IMR-90 (cell line): ENCODE measurements at regions not wholly inside any gene's neighbourhood (a gene's known extent, or its start where the extent isn't known, plus 50 kb on each side); places are given as distances from the start of the nearest gene placed in this dataset.

Experiments
- ATAC-seq: fragments of 200-7000 bp; cut with Tn5 transposase; 2 replicates; pipeline ENCODE4 v1.9.1; 2020; ENCODE audit warnings: low read depth, mild to moderate bottlenecking, moderate library complexity
- BruUV-seq: library from RNA; stranded (reverse); fragments of 400-500 nt; replicated peaks from 2 replicates; lab custom pipeline; 2021; lab: Mats Ljungman, UMichigan
- CTCF ChIA-PET: fragments of 300-600 bp; formaldehyde crosslinking; extraction: SDS; loops from one replicate; lab custom pipeline; 2021; ENCODE audit warnings: antibody characterized with exemption; lab: Yijun Ruan, JAX
- POLR2A ChIA-PET: fragments of 300-600 bp; sonication (Branson Sonifier 250); formaldehyde crosslinking; loops from one replicate; lab custom pipeline; 2022; ENCODE audit warnings: antibody characterized with exemption; ENCODE audit not compliant: unreplicated experiment; lab: Charles Lee
- DNase-seq: peaks from one replicate; pipeline ENCODE4 v3.0.0; 2013
- H2AFZ ChIP-seq: replicated peaks from 2 replicates; pipeline ENCODE3; 2013; ENCODE audit warnings: low read length, mild to moderate bottlenecking; ENCODE audit not compliant: poor library complexity
- H2AK5ac ChIP-seq: 2 replicates; pipeline ENCODE4 v1.6.1; 2013; ENCODE audit warnings: low read depth, low read length, inconsistent platforms
- H2AK9ac ChIP-seq: replicated peaks from 2 replicates; pipeline ENCODE3; 2013; ENCODE audit warnings: mild to moderate bottlenecking, low read depth, low read length, moderate library complexity; ENCODE audit not compliant: poor library complexity
- H2BK120ac ChIP-seq: 2 replicates; pipeline ENCODE4 v1.6.1; 2013; ENCODE audit warnings: low read depth, low read length, inconsistent platforms
- H2BK15ac ChIP-seq: 3 replicates; pipeline ENCODE4 v1.6.1; 2013; ENCODE audit warnings: low read depth, low read length, inconsistent platforms
- H2BK20ac ChIP-seq: 2 replicates; pipeline ENCODE4 v1.6.1; 2013; ENCODE audit warnings: low read depth, mild to moderate bottlenecking, inconsistent platforms, low read length, moderate library complexity
- H2BK5ac ChIP-seq: 2 replicates; pipeline ENCODE4 v1.6.1; 2013; ENCODE audit warnings: mild to moderate bottlenecking, low read depth, low read length, inconsistent platforms; ENCODE audit not compliant: poor library complexity, severe bottlenecking
- H3K14ac ChIP-seq: replicated peaks from 2 replicates; pipeline ENCODE4 v1.6.1; 2013; ENCODE audit warnings: low read depth, low read length, inconsistent platforms
- H3K18ac ChIP-seq: 2 replicates; pipeline ENCODE4 v1.6.1; 2013; ENCODE audit warnings: low read depth, low read length, control low read depth
- H3K23ac ChIP-seq: 2 replicates; pipeline ENCODE4 v1.6.1; 2013; ENCODE audit warnings: low read depth, low read length, inconsistent platforms
- H3K27ac ChIP-seq: 2 replicates; pipeline ENCODE4 v1.5.1; 2013; ENCODE audit warnings: mild to moderate bottlenecking, control low read depth, low read length; ENCODE audit not compliant: insufficient read depth
- H3K27me3 ChIP-seq: 2 replicates; pipeline ENCODE4 v1.6.1; 2013; ENCODE audit warnings: low read length; ENCODE audit not compliant: control insufficient read depth, insufficient read depth
- H3K36me3 ChIP-seq: 2 replicates; pipeline ENCODE4 v1.6.1; 2013; ENCODE audit warnings: low read length, mixed read lengths; ENCODE audit not compliant: control insufficient read depth, insufficient read depth
- H3K4ac ChIP-seq: 2 replicates; pipeline ENCODE4 v1.6.1; 2013; ENCODE audit warnings: low read depth, low read length, inconsistent platforms
- H3K4me1 ChIP-seq: 2 replicates; pipeline ENCODE4 v1.6.1; 2013; ENCODE audit warnings: low read length, mixed read lengths; ENCODE audit not compliant: control insufficient read depth, insufficient read depth
- H3K4me2 ChIP-seq: 2 replicates; pipeline ENCODE4 v1.6.1; 2013; ENCODE audit warnings: low read depth, mild to moderate bottlenecking, control low read depth, low read length, moderate library complexity
- H3K4me3 ChIP-seq: 2 replicates; pipeline ENCODE4 v1.5.1; 2013; ENCODE audit warnings: low read depth, mild to moderate bottlenecking, control low read depth, low read length, moderate library complexity; ENCODE audit not compliant: insufficient read depth
- H3K56ac ChIP-seq: 2 replicates; pipeline ENCODE4 v1.6.1; 2013; ENCODE audit warnings: low read length, inconsistent platforms; ENCODE audit not compliant: insufficient read depth; ENCODE audit errors: extremely low read depth
- H3K79me1 ChIP-seq, 2 experiments: 2 replicates each; pipeline ENCODE4 v1.6.1; 2013; ENCODE audit warnings: low read length in 2 of 2, inconsistent platforms in 1 of 2, low read depth in 1 of 2
- H3K9ac ChIP-seq: 2 replicates; pipeline ENCODE4 v1.6.1; 2013; ENCODE audit warnings: low read depth, low read length, control low read depth
- H3K9me1 ChIP-seq: 2 replicates; pipeline ENCODE4 v1.6.1; 2013; ENCODE audit warnings: low read length, inconsistent platforms; ENCODE audit not compliant: insufficient read depth
- H3K9me3 ChIP-seq: 2 replicates; pipeline ENCODE4 v1.6.1; 2013; ENCODE audit warnings: low read length; ENCODE audit not compliant: control insufficient read depth, insufficient read depth
- H4K20me1 ChIP-seq: 2 replicates; pipeline ENCODE4 v1.6.1; 2013; ENCODE audit warnings: low read length, inconsistent platforms; ENCODE audit not compliant: insufficient read depth
- H4K5ac ChIP-seq: 2 replicates; pipeline ENCODE4 v1.6.1; 2013; ENCODE audit warnings: mild to moderate bottlenecking, low read depth, low read length, control low read depth
- H4K8ac ChIP-seq, 2 experiments: 2 replicates each; pipeline ENCODE4 v1.6.1; 2013; ENCODE audit warnings: low read depth in 2 of 2, low read length in 2 of 2, control low read depth in 1 of 2, inconsistent platforms in 1 of 2
- H4K91ac ChIP-seq: 2 replicates; pipeline ENCODE4 v1.6.1; 2013; ENCODE audit warnings: low read depth, low read length, inconsistent platforms; ENCODE audit not compliant: insufficient read depth
- BHLHE40 ChIP-seq: fragments of 150-350 bp; IDR thresholded peaks from 2 replicates; pipeline ENCODE4 v1.6.1; 2016; ENCODE audit warnings: mild to moderate bottlenecking, low read depth, low read length
- CEBPB ChIP-seq: IDR thresholded peaks from 2 replicates; pipeline ENCODE4 v1.6.1; 2012; ENCODE audit warnings: low read depth, low read length, improper control_type of control experiment
- CHD1 ChIP-seq: IDR thresholded peaks from 2 replicates; pipeline ENCODE4 v1.6.1; 2012; ENCODE audit warnings: low read depth, low read length, improper control_type of control experiment
- FOS ChIP-seq: fragments of 150-350 bp; IDR thresholded peaks from 2 replicates; pipeline ENCODE4 v1.6.1; 2016; ENCODE audit warnings: low read depth, low read length
- MAFK ChIP-seq: IDR thresholded peaks from 2 replicates; pipeline ENCODE4 v1.6.1; 2012; ENCODE audit warnings: low read depth, low read length, improper control_type of control experiment
- MAZ ChIP-seq: IDR thresholded peaks from 2 replicates; pipeline ENCODE4 v1.6.1; 2012; ENCODE audit warnings: low read depth, mild to moderate bottlenecking, low read length, improper control_type of control experiment, moderate library complexity, borderline replicate concordance
- MXI1 ChIP-seq: IDR thresholded peaks from 2 replicates; pipeline ENCODE4 v1.6.1; 2012; ENCODE audit warnings: low read depth, mild to moderate bottlenecking, low read length, moderate library complexity, borderline replicate concordance
- NFE2L2 ChIP-seq: fragments of 150-350 bp; IDR thresholded peaks from 2 replicates; pipeline ENCODE4 v1.6.1; 2016; ENCODE audit warnings: low read depth, mild to moderate bottlenecking, low read length
- POLR2A ChIP-seq: IDR thresholded peaks from 2 replicates; pipeline ENCODE4 v1.6.1; 2012; ENCODE audit warnings: mild to moderate bottlenecking, low read depth, low read length
- RAD21 ChIP-seq: IDR thresholded peaks from 2 replicates; pipeline ENCODE4 v1.6.1; 2012; ENCODE audit warnings: low read length, improper control_type of control experiment
- RCOR1 ChIP-seq: IDR thresholded peaks from 2 replicates; pipeline ENCODE4 v1.6.1; 2012; ENCODE audit warnings: mild to moderate bottlenecking, low read length, improper control_type of control experiment; ENCODE audit not compliant: insufficient replicate concordance
- WGBS, 2 experiments: methylation state at CpG; one replicate each; pipeline versions ENCODE4 v1.1.5 to v1.1.7; 2013; ENCODE audit warnings: missing lambda C conversion rate in 2 of 2; ENCODE audit not compliant: insufficient read length in 1 of 2; ENCODE audit errors: extremely low coverage in 2 of 2; 5-methylcytosine and 5-hydroxymethylcytosine counted together
- dilution Hi-C: fragments of 300-500 bp; cut with HindIII; formaldehyde crosslinking; loops from one replicate; pipeline ENCODE4 v1.14.3; 2018; ENCODE audit warnings: low sequenced_read_pairs; ENCODE audit not compliant: unreplicated experiment
- in situ Hi-C: fragments of 300-500 bp; cut with MboI; formaldehyde crosslinking; loops from 3 replicates; pipeline ENCODE4 v1.14.3; 2019; ENCODE audit warnings: low sequenced_read_pairs, inconsistent platforms, mixed read lengths
- intact Hi-C: fragments of 100-400 bp; cut with micrococcal nuclease; formaldehyde crosslinking; loops from 2 replicates; pipeline ENCODE4 v1.10.0; 2022
- TF ChIP-seq, protein P1 (sequence below): fragments of 150-350 bp; IDR thresholded peaks from 2 replicates; pipeline ENCODE4 v1.6.1; 2017; ENCODE audit warnings: mild to moderate bottlenecking, antibody characterized with exemption, low read length, low read depth

DNA sequence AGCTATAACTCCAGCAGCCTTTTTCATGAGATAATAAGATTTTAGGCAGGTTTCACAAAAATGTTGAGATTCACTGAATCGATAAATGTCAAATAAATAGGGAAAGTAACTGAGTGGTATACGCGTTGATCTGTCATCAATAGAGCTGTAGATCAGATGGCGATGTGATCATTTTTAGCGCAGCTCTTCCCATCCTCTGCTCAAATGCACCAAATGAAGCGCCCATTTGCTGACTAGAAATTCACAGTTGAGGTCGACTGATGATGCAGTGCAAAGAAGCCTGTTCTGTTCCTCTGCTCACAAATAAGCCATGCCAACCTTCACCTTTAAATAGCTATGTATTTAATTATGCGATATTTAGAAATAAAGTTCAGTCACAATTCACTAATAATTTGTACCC lies 693.5 kb downstream of the ARHGAP15 start:
- Histone ChIP-seq H2BK5ac (no peak overlapping the region), H2BK20ac (no peak overlapping the region), H3K4ac (no peak overlapping the region), H4K20me1 (no peaks in the 10 kb centered on the region), H2AK5ac (no peak overlapping the region), H3K27me3 (no peaks in the 10 kb centered on the region), H2BK15ac (no peak overlapping the region), H2AFZ (no peak overlapping the region), H2BK120ac (no peak overlapping the region), H3K9ac (no peak overlapping the region), H4K91ac (no peak overlapping the region), H3K4me3 (no peak overlapping the region), H3K9me1 (no peaks in the 10 kb centered on the region), H2AK9ac (no peak overlapping the region), H3K36me3 (no peaks in the 10 kb centered on the region), H3K14ac (no peak overlapping the region), H3K79me1 (no peaks in the 10 kb centered on the region), H3K4me2 (no peak overlapping the region), H3K56ac (no peak overlapping the region), H3K18ac (no peak overlapping the region), H4K8ac (no peak overlapping the region), H4K5ac (no peak overlapping the region), H3K9me3 (no peaks in the 10 kb centered on the region), H3K23ac (no peak overlapping the region), H3K4me1 (no peaks in the 10 kb centered on the region), H3K27ac (no peak overlapping the region)
- TF ChIP-seq POLR2A (no peak), RAD21 (no peak), MAZ (no peak), BHLHE40 (no peak), MXI1 (no peak), CEBPB (no peak), RCOR1 (no peak), FOS (no peak), CHD1 (no peak), NFE2L2 (no peak), MAFK (no peak)
- TF ChIP-seq, protein P1, sequence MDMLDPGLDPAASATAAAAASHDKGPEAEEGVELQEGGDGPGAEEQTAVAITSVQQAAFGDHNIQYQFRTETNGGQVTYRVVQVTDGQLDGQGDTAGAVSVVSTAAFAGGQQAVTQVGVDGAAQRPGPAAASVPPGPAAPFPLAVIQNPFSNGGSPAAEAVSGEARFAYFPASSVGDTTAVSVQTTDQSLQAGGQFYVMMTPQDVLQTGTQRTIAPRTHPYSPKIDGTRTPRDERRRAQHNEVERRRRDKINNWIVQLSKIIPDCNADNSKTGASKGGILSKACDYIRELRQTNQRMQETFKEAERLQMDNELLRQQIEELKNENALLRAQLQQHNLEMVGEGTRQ = no peak
- ATAC-seq = no peak
- DNase-seq = no peak
- 80% methylated on average over 2 of the region's 8 CpGs; no CpG with 5 or more reads in 1 of the 2 experiments for WGBS, 2 experiments
- ChIA-PET CTCF (interaction anchor here (0.7 to 1.6 kb wide), 3 partner anchors 13 to 17 kb away, joined by 3 to 8 read pairs (median 3); no protein-coding TSS in a partner anchor), POLR2A (no interaction called here)
- dilution Hi-C loops = no loop called here
- no TSS peak for BruUV-seq
- intact Hi-C loops = no loop called here
- in situ Hi-C loops = no loop called here
